IPS-NIHi11 (cell line): ENCODE measurements at regions not wholly inside any gene's neighbourhood (a gene's known extent, or its start where the extent isn't known, plus 50 kb on each side); places are given as distances from the start of the nearest gene placed in this dataset.
"Not testable (repeated sequence)": the region's sequence is repeated elsewhere in the genome, so short reads cannot be mapped to it uniquely, and the experiment has no call there.

Experiments
- DNase-seq: peaks from one replicate; pipeline ENCODE4 v3.0.0; 2012; ENCODE audit warnings: mixed read lengths, low spot score

DNA sequence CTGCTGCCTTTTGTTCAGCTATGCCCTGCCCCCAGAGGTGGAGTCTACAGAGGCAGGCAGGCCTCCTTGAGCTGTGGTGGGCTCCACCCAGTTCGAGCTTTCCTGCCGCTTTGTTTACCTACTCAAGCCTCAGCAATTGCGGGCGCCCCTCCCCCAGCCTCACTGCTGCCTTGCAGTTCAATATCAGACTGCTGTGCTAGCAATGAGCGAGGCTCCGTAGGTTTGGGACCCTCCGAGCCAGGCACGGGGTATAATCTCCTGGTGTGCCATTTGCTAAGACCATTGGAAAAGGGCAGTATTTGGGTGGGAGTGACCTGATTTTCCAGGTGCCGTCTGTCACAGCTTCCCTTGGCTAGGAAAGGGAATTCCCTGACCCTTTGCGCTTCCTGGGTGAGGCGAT is 51.9 kb downstream of the DIPK2A start:
- not testable (repeated sequence) for DNase-seq

DNA sequence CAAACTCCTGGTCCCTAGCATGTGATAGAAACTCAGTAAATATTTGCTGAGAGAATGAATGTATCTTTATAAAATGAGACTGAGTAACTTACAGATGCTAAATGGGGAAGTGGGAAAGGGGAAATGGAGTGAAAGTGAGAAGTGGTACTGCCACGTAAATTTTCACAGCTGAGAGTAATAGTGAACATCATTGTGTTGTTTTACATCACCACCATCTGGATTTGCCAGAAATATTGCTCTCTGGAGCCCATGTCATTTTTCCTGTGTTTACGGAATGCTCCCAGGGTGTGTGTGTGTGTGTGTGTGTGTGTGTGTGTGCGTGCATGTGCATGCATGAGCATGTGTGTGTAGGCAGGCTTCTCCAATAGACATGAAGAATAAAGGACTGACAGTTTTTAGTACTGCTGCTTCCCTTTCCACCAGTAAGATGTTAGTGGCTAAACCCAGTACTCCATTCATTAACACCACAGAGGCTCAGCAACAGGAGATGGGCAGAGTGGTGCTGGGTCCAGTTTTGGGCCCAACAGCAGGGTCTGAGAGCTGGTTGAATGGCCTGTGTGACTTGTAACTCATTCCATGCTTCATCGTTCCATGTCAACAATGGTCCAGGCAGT is 57.3 kb downstream of the DIPK2A start:
- DNase-seq, result no peak

DNA sequence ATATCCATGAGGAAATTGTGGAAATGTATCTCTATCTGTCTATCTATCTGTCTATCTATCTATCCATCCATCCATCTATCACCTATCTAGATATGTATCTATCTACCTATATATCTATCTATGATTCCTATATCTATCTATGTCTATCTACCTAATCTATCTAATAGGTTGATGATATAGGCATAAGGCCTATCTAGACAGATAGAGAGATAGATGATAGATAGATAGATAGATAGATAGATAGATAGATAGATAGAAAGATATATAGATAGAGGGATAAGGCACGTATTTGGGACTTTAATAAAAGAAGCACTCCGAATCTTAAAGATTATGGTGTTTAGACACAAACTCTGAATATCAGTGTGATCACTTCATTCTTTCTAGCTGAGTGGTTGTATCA is 58.1 kb downstream of the DIPK2A start:
- no peak for DNase-seq

DNA sequence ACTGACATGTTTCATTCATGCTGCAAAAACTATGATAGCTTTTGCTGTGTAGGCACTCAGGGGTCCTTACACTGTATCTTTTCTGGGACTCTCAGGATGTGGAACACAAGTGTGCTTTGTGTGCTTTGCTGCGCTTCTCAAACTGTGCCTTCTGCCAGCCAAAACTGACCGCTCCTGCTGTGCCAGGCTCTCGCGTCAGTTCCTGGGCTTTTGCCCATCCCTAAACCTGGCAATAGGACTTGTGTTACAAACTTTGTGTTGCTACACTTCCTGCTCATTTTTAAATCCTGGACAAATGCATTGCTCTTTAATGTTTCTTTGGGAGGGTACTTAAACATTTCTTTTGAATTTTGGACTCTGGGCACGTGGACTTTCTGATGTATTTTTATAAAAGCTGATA is 60.3 kb downstream of the DIPK2A start:
- no peak for DNase-seq

DNA sequence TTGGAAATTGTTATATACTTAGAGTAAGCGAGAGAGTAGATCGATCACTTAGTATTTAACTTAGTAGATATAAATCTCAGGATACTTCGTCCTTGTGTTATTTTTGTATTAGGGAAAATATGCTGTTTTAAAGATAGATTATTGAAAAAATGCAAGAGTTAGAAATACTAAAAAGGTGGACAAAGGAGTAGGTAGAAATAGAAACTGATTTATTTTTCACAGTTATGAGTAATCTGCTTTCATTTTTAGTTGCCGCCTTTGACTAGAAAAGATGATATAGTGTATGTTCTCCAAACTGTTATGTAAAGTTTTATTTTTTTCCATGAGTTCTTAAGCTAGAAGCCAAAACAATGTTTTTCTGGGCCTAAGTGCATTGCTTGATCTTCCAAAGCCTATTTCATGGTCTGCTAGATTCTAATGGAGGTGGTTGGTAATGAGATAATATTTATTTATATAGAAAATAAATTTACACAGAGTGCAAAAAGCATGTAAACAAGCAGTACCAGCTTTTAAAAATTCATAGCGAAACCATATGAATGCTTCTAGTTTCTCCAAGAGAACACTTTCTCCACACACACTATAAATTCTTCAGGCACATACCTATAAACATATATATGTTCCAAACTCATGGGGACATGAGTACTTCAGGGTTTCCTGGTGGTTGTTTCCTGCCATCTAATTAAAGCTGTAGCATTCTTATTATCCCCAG is 61.1 kb downstream of the DIPK2A start:
- DNase-seq, result no peak

DNA sequence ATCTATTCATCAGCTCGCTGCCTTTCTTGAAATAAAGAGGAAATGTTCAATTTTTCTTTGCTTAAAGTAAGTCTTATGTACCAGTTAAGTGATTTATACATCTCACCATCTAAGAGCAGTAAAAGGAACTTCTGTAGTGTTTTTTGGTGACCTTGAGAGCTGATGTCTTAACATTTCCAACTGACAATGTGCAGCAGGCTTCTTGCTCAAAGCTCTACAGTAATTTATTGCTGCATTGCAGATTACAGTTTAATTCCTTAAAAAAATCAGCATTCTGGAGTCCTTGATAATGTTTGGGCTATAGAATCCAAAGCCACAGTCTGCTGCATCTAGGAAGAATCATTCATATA is 61.6 kb downstream of the DIPK2A start:
- DNase-seq, result no peak

DNA sequence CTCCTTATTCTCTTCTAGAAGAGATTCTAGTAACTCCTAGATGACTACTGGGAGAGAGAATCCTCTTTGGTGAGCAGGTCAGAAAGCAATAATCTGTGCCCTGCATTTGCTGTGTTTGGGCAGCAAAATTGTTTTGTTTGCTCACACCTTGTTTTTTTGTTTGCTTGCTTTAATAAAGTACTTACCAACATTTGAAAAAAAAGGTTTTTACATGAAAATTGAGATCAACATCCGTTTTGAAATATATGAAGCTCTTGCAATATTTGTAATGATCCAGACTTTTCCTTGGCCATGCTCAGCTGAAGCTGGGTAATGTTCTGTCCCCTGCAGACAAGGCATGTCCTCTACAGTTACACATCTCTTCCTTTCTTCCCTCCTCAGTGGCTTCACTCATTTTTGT is 62.2 kb downstream of the DIPK2A start:
- no peak for DNase-seq

DNA sequence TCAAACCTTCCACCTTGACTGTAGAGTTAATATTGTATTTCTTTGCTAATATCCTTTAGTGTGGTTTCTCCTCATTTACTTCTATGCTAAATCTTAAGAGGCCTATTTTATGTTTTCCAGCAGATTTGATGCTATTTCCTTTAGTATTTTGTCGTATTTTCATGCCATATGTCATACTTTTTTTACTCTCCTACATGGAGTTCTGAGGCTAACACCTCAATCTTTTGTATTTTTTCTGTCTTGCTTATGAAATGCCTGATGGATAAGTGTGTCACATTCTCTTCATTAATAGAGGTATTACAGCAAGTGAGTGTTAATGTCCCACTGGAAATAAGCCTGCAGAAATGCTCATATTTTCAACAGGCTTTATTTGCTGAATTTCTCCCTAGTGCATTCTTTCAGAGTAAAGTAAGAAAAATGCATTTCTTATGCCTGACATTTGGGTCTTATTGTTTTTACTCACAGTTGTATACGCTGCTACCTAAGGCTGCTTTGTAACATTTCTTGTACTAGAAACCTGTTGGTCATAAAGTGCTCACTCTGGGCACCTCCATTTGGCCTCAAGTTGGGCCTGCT is 63.2 kb downstream of the DIPK2A start:
- no peak for DNase-seq

DNA sequence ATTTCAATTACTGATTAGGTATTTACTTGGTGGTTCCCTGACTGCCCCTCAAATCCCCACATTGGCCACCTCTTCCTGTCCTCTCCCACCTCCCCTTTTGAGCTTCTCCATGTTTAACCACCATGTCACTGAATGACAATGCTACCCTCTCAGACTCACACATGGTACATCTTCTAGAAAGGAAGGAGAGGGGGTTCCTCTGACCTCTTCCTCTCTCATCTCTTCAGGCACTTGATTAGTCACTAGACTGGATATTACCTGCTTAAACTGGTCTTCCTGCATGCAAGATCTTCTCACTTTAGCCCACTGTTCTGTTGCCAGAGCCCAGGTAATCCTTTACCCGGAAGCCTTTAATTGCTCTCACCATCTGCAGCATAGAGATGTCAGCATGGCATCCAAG is 64.9 kb downstream of the DIPK2A start:
- DNase-seq, result no peak

DNA sequence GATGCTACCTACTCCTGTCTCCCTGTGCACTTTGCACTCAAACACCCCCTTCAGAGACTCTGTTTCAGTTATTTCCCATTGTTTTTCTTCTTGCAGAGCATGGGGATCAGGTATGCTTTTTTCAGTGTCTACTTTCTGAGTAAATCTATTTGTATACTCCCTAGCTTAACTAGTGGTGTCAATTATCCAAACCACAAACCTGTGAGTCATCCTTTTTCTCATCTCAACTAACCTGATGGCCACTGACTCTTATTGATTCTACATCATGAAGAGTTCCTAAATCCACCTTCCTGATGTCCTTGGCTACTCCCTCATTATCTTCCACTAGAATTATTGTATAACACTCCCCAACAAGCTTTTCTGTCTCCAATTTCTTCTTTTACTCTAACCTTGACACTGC is 68.0 kb downstream of the DIPK2A start:
- DNase-seq, result no peak

DNA sequence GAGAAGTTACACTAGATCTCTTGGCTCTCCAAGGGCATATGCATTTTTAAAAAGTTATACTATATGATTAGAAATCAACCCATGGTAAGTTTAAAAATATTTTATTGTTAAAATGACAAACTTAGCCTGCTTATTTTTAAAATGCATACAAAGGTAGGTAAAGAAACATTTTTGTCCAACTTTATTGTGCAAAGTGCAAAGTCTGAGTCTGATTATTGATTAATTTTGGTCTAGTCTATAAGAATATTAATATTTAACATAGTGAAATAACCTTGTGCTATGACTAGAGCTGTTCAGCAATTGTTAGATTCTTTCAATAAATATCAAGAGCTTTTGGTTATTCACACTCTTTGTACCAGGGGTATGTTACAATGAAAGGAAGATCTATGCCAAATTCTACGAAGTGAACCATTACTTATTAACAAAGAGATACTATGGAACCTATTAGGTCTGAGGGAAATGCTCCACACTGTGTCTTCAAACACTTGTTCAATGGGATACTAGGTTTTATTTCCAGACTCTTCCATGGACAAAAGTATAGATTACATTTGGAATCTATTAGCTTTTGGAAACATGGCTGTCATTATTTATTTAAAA is 70.4 kb downstream of the DIPK2A start:
- DNase-seq, result no peak

DNA sequence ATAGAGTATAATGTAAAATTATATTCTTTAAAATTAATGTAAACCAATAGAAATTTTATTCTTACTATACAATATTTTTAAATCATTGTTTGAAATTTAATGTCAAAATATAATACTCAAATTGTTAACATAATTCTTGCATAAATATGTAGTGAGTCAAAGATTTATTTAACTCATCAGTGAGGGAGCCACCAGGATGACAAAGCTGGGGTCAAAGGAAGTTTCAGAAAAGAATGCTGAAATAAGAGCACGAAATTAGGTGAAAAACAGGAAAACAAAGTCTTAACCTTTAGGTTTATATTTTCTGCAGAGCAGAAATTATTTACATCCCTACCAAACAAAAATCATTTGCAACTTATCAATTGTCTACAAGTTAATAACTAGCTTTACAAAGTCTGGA is 74.1 kb downstream of the DIPK2A start:
- DNase-seq, result no peak

DNA sequence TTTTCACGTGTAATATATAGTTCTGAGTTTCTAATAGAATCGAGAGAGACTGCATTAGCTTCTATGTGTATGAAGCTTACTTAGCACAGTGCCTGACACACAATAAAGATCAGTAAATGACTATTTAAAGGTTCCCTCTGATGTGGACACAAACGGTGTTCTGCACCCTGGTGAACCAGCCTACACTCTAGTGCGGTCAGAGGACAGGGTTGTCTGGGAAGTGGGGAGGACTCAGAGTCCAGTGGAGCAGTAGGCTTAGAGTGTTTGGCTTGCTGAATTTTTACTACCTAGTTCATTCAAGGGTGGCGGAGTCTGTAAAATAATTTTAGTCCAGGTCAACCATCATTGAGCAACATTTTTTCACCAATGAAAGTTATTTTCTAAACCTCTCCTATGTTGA is 77.8 kb downstream of the DIPK2A start:
- DNase-seq, result no peak

DNA sequence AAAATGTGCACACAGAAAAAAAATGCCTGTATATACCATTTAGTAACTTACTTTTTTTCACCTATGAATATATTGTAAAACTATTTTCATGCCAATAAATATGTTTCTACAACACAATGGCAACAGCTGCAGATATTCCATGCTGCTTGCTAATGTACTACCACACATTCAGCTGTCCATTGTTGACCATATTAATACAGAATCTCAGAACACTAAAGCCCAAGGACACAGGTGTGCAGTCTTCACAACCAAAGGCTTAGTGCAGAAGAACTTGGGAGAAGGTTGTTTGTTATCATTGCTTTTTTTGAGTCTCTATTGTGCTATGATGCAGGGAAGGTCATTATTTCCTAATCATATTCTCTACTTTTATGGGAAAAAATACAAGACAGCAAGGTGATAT is 79.6 kb downstream of the DIPK2A start:
- DNase-seq, result no peak

DNA sequence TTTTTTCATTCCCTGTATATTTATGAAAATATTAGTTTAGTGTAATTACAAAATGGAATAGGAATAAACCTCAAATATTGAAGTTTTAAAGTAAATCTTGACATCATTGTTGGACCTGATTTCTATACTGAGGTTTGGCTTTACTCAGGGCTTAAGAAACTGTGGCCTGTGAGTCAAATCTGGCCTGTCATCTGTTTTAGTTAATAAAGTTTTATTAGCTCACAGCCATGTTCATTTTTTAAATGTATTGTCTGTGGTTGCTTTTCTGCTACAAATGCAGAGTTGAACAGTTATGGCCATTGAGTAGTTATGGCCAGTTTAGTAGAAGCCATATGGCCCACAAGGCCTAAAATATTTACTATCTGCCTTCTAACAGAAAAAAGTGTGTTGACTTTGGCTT is 80.7 kb downstream of the DIPK2A start:
- DNase-seq, result no peak

DNA sequence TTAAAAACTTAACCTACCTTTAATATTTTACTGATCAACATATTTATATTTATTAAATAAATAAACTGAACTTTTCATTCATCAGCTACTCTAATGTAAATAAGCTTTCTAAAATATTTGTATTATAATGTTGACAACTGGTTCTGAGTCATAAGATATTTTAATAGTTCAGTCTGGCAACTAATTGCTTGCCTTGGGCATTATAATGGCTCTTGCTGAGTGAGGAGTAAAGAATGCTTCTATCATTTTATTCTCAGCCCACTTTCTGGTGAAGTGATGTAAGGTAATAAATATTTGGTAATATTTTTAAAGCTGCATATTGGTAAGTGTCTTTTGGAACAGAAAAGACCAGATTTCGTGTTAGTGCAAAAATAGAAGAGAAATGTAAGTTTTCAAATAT is 81.5 kb downstream of the DIPK2A start:
- no peak for DNase-seq

DNA sequence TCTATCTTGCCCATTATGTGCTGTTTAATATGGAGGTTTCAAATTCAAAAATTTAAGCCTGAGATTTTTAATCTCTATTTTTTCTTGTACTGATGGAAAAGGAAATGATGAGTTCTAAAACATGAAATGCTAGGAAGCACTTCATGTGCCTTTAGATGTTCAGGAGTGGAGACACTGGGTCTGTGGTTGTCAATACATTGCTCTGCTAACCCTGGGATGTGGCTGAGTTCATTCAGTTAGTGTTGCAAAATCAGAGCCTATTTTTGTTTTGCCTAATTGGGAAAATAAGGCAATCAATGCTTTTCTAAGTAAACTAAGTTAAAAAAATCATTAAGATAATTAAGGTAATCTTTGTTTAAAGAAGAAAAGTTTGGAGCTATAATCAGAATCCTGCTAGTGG is 83.1 kb downstream of the DIPK2A start:
- DNase-seq, result no peak

DNA sequence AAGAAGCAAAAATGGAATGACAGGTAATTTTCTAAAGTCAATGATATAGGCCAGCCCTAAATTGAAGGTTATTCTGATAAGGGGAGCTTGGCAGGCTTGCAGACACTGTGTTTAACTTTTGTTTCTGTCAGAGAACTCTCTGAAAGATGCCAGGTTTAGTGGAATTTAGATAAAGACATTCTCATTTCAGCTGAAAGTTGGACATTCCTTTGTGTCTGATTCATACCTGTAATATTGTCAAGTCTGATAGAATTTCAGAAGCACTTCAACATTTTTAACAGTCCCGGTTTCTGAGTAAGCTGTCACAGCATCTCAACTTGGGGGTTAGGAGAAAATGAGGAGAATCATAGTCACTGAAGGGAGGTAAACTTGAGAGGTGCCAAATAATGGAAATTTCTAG is 84.0 kb downstream of the DIPK2A start:
- no peak for DNase-seq

DNA sequence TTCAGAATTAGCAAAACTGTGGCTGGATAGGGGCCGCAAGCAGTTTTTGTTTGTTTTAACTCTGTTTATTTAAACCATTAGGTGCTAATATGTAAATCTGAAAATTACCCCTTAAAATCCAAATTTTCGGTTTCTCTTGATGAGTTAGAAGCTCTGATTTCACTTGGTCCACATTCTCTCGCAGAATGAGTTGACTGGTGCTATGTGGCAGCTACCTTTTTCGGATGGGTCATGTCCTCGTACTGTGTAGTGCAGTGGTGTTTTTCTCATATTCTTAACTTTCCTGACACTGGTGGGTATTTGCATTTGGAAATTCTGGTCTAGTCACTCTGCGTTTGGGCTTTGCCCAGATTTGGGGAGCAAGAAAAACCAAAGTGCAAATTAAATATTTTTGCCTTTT is 87.1 kb downstream of the DIPK2A start:
- no peak for DNase-seq

DNA sequence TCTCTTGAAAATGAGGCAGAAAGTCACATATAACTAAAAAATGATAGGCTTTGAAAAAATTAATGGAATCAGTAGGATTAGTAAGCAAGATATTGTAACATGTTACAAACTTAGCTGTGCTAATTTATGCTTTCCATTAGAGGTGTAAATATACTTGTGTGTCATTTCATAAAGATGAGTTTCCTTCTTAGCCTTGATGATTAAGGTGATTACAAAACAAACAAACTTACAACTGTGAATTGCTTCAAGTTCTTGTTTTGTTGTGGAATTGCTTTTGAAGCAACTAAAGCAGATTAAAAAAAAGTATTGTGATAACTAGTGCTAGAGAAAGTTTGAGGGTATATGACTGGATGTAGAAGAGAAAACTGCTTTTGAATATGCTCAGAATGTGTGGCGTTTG is 87.9 kb downstream of the DIPK2A start:
- DNase-seq, result no peak

DNA sequence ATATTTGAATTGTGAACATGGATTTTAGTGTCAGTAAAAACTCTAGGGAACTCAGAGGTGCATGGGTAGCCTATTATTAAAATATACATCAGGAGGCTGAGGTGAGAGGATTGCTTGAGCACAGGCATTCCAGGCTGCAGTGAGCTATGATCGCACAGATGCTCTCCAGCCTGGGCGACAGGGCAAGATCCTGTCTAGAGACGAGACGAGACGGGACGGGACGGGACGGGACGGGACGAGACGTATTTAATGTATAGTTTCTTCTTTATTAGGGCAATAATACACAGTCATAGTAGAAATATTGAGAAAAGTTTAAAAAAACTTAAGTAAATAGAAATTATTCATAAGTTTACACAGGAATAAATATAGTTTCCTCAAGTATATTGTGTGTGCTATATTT is 89.3 kb downstream of the DIPK2A start:
- DNase-seq, result no peak

DNA sequence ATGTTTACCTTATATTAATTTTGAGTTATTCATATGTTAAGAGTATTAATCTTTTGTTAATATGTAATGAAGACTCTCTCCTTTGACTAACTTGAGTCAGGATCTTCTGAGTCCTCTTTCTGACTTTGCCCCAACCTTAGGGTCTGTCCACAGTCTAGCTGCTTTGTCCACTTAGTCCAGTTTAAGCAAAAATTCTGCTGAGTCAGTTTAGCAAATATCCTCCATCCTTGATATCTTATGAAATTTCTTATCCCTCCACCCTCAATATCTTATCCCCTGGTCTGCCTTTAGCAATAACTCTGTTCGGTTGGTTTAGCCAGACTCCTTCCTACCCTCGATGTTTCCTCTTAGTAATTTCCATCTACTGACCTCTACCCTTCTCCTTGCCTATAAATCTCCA is 91.7 kb downstream of the DIPK2A start:
- no peak for DNase-seq

DNA sequence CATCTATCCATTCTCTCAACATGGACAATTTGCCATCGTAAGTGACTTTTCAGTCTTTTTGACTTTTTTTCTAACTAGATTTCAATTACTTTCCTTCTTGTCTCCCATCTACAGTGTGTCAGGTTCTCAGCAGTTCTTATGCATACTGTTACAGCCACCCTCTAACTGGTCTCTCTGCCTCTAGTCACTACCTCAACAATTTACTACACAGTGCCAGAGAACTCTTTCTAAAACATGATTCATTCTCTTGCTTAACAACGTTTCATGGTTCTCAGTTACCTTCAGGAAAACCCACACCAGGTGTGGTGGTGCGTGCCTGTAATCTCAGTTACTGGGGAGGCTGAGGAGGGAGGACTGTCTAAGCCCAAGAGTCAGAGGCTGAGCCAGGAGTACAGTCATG is 95.4 kb downstream of the DIPK2A start:
- DNase-seq, result no peak

DNA sequence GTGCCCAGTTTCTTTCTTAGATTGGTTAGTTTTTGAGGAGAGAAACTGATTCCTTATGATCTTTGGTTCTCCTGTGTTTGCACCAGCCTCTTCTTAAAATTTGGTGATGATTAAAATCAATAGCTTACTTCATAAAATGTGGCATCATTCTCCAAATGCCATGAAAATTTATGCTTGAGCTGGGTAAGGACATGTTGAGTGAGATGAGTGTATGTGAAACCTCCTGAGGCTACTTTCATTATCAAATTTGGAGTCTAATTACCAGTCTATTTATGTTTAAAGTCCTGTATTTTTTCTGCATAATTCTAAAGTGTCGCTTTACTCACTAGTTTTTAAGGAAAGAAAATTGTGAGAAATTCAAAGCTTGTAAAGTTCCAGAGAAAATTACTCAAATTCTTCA is 102.1 kb downstream of the DIPK2A start:
- DNase-seq, result no peak
